ENCODE measurements at regions not wholly inside any gene's neighbourhood (a gene's known extent, or its start where the extent isn't known, plus 50 kb on each side); places are given as distances from the start of the nearest gene placed in this dataset.

DNA sequence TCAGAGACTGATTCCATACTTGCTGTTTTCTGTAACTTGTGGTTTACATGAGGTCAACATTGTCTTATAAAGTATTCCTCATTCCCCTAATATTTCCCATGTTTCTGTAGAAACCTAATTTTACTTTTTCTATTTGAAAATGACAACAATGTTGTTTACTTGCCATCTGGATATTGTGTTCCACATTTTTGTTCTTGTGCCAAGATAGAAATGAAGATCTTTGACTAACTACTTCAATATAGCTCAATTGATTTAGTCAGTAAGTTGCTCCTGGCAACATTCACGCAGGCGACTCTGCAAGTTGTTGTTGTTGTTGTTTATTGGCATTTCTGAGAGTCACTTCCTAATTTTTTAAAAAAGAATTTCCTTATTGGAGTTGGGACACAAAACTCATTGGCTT lies 69.5 kb downstream of the CAVIN2 start:
- H3K27me3 Mint-ChIP-seq (ENCODE audit: low read depth) = no peaks in the 10 kb centered on the region; the same call in 1 of the 2 replicates
- TF ChIP-seq, protein P1, sequence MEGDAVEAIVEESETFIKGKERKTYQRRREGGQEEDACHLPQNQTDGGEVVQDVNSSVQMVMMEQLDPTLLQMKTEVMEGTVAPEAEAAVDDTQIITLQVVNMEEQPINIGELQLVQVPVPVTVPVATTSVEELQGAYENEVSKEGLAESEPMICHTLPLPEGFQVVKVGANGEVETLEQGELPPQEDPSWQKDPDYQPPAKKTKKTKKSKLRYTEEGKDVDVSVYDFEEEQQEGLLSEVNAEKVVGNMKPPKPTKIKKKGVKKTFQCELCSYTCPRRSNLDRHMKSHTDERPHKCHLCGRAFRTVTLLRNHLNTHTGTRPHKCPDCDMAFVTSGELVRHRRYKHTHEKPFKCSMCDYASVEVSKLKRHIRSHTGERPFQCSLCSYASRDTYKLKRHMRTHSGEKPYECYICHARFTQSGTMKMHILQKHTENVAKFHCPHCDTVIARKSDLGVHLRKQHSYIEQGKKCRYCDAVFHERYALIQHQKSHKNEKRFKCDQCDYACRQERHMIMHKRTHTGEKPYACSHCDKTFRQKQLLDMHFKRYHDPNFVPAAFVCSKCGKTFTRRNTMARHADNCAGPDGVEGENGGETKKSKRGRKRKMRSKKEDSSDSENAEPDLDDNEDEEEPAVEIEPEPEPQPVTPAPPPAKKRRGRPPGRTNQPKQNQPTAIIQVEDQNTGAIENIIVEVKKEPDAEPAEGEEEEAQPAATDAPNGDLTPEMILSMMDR (conservative IDR thresholded peaks at IDR 0.05) = no peak
- Histone ChIP-seq H2AK5ac (ENCODE audit: insufficient read length, low read length) (no peak overlapping the region), H2BK5ac (ENCODE audit: insufficient read length, low read length) (no peak overlapping the region), H4K5ac (ENCODE audit: insufficient read length, low read depth, low read length) (no peak overlapping the region), H4K20me1 (ENCODE audit: control insufficient read depth, insufficient read depth, insufficient read length) (no peaks in the 10 kb centered on the region), H3K23me2 (ENCODE audit: insufficient read length, low read depth, low read length, poor library complexity, severe bottlenecking) (no peaks in the 10 kb centered on the region), H3K14ac (ENCODE audit: insufficient read depth, low read length) (no peak overlapping the region), H3K56ac (ENCODE audit: insufficient read length, low read depth, low read length) (no peak overlapping the region), H4K8ac (replicated peaks; ENCODE audit: insufficient read length, low read depth, low read length) (no peak overlapping the region), H3K23ac (ENCODE audit: insufficient read length, low read depth, low read length) (no peak overlapping the region), H3K4me2 (ENCODE audit: insufficient read depth, insufficient read length, low read length) (no peak overlapping the region), H4K91ac (ENCODE audit: insufficient read length, low read depth, low read length) (no peak overlapping the region), H3K9ac (ENCODE audit: extremely low read depth, insufficient read length, low read length) (no peak overlapping the region), H2BK20ac (ENCODE audit: low read depth, low read length, poor library complexity, severe bottlenecking) (no peak overlapping the region), H2AFZ (ENCODE audit: low read length) (no peak overlapping the region), H3K4me1 (ENCODE audit: insufficient read depth, low read length) (no peaks in the 10 kb centered on the region), H3K9me3 (ENCODE audit: control insufficient read depth, low read depth, low read length) (no peaks in the 10 kb centered on the region), H3K79me2 (ENCODE audit: insufficient read depth, low read length) (no peaks in the 10 kb centered on the region), H3T11ph (ENCODE audit: low read length) (no peak overlapping the region), H2BK120ac (ENCODE audit: low read depth, low read length, poor library complexity, severe bottlenecking) (no peak overlapping the region), H3K4ac (ENCODE audit: low read depth, low read length) (no peak overlapping the region), H3K79me1 (ENCODE audit: insufficient read depth, low read depth, low read length, poor library complexity, severe bottlenecking) (no peaks in the 10 kb centered on the region), H2BK15ac (ENCODE audit: low read depth, low read length) (no peak overlapping the region), H3K18ac (ENCODE audit: insufficient read length, low read depth, low read length) (no peak overlapping the region), H3K27me3 (ENCODE audit: insufficient read depth, low read length) (no peaks in the 10 kb centered on the region; the same call in 1 of the 2 replicates), H3K27ac (ENCODE audit: insufficient read length, low read depth, low read length) (no peak overlapping the region), H2BK12ac (ENCODE audit: insufficient read length, low read depth, low read length) (no peak overlapping the region)
- peaks cover 0 to 9% (median 7%) of the 10 kb centered on the region in 3 experiments; a peak in 5 of 7 replicates for H3K36me3 Mint-ChIP-seq (ENCODE audit: insufficient read depth in 1 of 3, low read depth in 3 of 3)
- no peak for DNase-seq
- peaks cover 6 to 8% of the 10 kb centered on the region in 2 experiments; a peak in 4 of 5 replicates for H3K9me3 Mint-ChIP-seq
- H3K27ac Mint-ChIP-seq = no peak overlapping the region
- H3K4me1 Mint-ChIP-seq = no peaks in the 10 kb centered on the region
- no CpG with 5 or more reads among the region's 2 CpGs for WGBS (ENCODE audit: extremely low coverage, insufficient read length, low lambda C conversion rate)
- no peak overlapping the region for H3K4me3 Mint-ChIP-seq

Measured in H9 (cell line).